SK-N-SH treated with all-trans-retinoic acid at 6 μM for 48 hours (cell line): ENCODE measurements at regions not wholly inside any gene's neighbourhood (a gene's known extent, or its start where the extent isn't known, plus 50 kb on each side); places are given as distances from the start of the nearest gene placed in this dataset.
"Not testable (repeated sequence)": the region's sequence is repeated elsewhere in the genome, so short reads cannot be mapped to it uniquely, and the experiment has no call there.

ENCODE experiments used
- PPARA ChIP-seq: fragments of 250-450 bp; sonication (Bioruptor Pico); IDR thresholded peaks from 2 replicates; pipeline ENCODE4 v1.5.0; 2020; ENCODE audit warnings: mild to moderate bottlenecking, borderline replicate concordance
- ZC3H10 ChIP-seq: fragments of 250-450 bp; sonication (Bioruptor Pico); IDR thresholded peaks from 2 replicates; pipeline ENCODE4 v1.5.1; 2021; ENCODE audit warnings: mild to moderate bottlenecking, moderate library complexity

GRCh38 chr11:67758009-67758408 lies 83.6 kb upstream of the ALDH3B2 start:
- TF ChIP-seq ZC3H10 (CRISPR knock-in tag); PPARA: not testable (repeated sequence)
